Liver (tissue), 2 donors: ENCODE measurements at regions not wholly inside any gene's neighbourhood (a gene's known extent, or its start where the extent isn't known, plus 50 kb on each side); places are given as distances from the start of the nearest gene placed in this dataset.
"Not testable (repeated sequence)": the region's sequence is repeated elsewhere in the genome, so short reads cannot be mapped to it uniquely, and the experiment has no call there.

Source experiments
- CTCF ChIP-seq: fragments of 150-350 bp; IDR thresholded peaks from 2 replicates; pipeline ENCODE4 v1.5.1; 2017; ENCODE audit warnings: improper control_type of control experiment, low read depth, low read length; ENCODE audit not compliant: missing input control
- REST ChIP-seq: IDR thresholded peaks from 2 replicates; pipeline ENCODE4 v1.6.1; 2016; ENCODE audit warnings: antibody characterized with exemption, mild to moderate bottlenecking
- donor health status: healthy.

GRCh38 chr1:120311930-120312329 is 102.9 kb upstream of the NBPF8 start:
- TF ChIP-seq CTCF, REST: not testable (repeated sequence)
